Brain pericyte (primary cell): ENCODE measurements at regions not wholly inside any gene's neighbourhood (a gene's known extent, or its start where the extent isn't known, plus 50 kb on each side); places are given as distances from the start of the nearest gene placed in this dataset.

Source experiments
- DNase-seq: peaks from one replicate; pipeline ENCODE4 v3.0.0-alpha.2; 2012; ENCODE audit warnings: low read depth, low spot score

DNA sequence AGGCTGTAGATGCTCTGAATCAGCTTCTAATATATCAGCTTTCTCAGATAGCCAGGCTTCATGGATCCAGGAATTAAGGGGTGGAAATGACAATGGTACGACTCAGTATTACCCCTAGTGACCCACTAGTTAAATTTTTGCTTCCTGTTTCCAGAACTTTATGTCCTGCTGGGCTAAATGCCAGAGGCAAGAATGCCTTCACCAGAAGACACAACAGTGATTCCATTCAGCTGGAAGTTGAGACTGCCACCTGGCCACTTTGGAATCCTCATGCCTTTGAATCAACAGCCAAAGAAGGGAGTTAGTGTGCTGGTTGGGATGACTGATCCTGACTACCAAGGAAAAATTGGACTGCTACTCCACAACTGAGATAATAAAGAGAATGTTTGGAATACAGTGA lies 239.1 kb downstream of the ASXL3 start:
- no peak for DNase-seq

DNA sequence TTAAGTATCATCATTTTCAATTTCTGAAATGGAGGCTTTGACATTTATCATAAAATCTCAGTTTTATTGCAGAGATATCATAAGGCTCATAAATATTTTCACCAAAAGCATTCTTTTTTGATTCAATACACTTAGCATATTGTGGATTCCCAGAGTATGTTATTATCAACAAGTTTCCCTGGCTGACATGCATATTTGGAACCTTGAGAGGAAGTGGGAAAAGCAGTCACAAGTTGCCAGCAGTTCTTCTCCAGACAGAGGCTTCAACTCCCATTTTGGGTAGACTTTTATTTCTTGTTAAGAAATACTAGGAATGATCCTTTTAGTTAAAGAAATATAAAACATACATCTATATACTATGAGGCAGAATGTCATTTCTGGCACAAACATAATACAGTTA lies 236.5 kb downstream of the ASXL3 start:
- DNase-seq: no peak

DNA sequence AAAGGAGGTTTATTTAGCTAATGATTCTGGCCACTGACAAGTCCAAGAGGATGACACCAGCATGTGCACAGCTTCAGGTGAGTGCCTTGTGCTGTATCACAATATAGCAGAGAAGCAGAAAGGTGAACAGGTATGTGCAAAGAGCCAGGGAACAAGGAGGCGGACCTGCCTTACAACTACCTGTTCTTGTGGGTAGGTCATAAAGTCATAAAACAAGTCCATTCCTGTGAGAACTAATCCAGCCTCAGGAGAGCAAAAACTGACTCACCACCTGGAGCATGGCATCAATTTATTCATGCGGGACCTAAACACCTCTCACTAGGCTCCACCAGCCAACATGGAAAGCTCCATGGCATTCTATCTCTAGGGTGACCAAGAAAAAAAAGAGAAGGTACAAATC lies 234.2 kb downstream of the ASXL3 start:
- no peak for DNase-seq

DNA sequence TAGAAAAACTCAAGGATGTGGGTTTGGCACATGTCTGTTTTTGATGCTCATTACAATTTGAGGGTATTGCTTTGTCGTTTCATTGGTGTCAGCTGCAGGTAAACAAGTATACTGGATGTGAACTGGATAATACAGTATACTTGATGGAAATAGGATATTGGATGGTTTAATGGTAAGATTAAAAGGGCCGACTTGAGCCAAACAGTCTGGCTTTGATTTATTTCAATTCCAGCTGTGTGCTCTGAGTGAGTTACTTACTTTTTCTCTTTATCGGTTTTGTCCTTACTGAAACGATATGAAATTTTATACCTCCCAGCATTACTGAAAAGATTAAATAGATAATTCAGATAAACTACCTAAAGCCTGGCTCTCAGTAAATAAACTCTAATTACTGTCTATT lies 227.6 kb downstream of the ASXL3 start:
- DNase-seq: no peak

DNA sequence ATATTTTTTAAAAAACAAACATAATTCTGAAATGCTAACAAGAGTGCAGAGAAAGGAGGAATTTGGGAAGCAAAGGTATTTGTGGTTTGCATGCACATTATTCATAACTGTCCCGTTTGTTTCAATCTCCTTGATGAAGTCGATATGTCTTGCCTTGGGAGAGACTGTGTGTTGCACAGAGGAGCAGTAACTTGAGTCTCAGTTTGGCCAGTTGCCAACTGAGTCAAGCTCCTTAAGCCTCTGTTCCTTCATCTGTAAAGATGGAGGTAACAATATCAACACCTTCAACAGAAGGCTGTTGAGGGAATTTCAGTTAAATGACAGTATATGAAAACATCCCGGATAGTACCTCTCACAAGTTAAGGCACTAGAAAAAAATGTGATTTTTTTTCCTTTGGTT lies 226.2 kb downstream of the ASXL3 start:
- peak; percentile 24 for DNase-seq

DNA sequence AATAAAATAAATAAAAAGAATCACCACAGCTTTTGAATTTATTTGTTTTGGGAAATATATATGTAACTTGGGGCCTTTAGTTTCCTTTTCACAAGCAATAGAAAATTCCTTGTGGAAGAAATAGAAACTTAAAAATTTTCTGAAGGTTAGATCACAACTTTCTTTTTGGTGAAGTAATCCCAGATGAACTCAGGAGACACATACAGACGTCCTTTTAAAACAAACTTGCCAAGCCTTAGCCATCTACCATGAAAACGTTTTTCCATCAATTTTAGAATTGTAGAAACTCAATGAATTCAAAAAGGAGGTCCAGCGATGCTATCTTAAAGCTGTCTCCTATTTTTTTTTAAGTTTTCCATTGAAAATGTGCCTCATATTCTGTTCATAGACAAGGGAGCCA lies 225.6 kb downstream of the ASXL3 start:
- no peak for DNase-seq

DNA sequence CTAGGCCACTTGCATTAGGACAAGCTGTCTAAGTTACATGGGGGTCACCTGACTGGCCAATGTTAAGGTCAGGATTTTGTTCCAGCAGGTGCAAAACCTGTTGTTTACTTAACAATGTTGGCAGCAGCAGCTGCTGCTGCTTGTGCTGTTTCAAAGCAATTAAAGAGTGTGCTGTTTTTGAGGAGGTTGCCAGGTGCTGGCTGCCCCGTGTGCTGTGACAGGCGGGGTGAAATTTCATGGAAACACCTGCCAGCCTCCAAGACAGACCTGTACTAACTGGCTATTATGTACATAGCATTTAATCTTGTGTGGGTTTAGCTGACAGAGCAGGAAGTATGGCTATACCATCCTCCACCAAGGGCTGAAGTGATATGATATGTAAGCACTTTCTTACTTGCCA lies 224.9 kb downstream of the ASXL3 start:
- no peak for DNase-seq
